Stomach (tissue), 4 donors: ENCODE measurements at regions not wholly inside any gene's neighbourhood (a gene's known extent, or its start where the extent isn't known, plus 50 kb on each side); places are given as distances from the start of the nearest gene placed in this dataset.
"Not testable (repeated sequence)": the region's sequence is repeated elsewhere in the genome, so short reads cannot be mapped to it uniquely, and the experiment has no call there.

Experiments used
- CTCF ChIP-seq, 7 experiments: fragments of 450-650 bp in 4 of 7; fragments of 200-600 bp in 3 of 7; sonication (generic) in 3 of 7; IDR thresholded peaks; one replicate each; pipeline ENCODE4 v1.5.1; 2016 to 2019; ENCODE audit warnings: antibody characterized with exemption in 7 of 7, control low read depth in 2 of 7, mild to moderate bottlenecking in 1 of 7
- EP300 ChIP-seq: sonication (generic); formaldehyde crosslinking; IDR thresholded peaks from one replicate; pipeline ENCODE4 v1.6.1; 2017; ENCODE audit warnings: antibody characterized with exemption
- POLR2A ChIP-seq, 4 donors: fragments of 450-650 bp; IDR thresholded peaks; one replicate each; pipeline ENCODE4 v1.6.1; 2016; ENCODE audit warnings: antibody characterized with exemption in 4 of 4, control low read depth in 2 of 4, mild to moderate bottlenecking in 1 of 4, moderate library complexity in 1 of 4
- POLR2AphosphoS5 ChIP-seq, 3 donors: sonication (generic); formaldehyde crosslinking; IDR thresholded peaks; one replicate each; pipeline ENCODE4 v1.6.1; 2016; ENCODE audit warnings: antibody characterized with exemption in 3 of 3

DNA sequence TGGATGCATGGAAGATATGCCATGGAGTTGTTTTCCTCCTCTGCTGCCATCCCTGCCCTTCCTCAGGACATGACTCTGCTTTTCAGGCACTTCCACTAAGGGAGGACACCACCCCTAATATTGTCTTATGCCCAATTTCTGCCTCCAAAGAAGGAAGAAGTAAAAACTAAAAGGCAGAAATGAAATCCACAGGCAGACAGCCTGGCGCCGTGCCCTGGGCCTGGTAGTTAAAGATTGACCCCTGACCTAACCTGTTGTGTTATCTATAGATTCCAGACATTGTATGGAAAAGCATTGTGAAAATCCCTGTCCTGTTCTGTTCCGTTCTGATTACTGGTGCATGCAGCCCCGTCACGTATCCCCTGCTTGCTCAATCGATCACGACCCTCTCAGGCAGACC is 80.1 kb upstream of the PLAC8 start:
- TF ChIP-seq CTCF (IDR thresholded peaks at IDR 0.05); EP300; POLR2A (IDR thresholded peaks at IDR 0.05); POLR2AphosphoS5 (IDR thresholded peaks at IDR 0.05): not testable (repeated sequence)
